ENCODE measurements at regions not wholly inside any gene's neighbourhood (a gene's known extent, or its start where the extent isn't known, plus 50 kb on each side); places are given as distances from the start of the nearest gene placed in this dataset.

DNA sequence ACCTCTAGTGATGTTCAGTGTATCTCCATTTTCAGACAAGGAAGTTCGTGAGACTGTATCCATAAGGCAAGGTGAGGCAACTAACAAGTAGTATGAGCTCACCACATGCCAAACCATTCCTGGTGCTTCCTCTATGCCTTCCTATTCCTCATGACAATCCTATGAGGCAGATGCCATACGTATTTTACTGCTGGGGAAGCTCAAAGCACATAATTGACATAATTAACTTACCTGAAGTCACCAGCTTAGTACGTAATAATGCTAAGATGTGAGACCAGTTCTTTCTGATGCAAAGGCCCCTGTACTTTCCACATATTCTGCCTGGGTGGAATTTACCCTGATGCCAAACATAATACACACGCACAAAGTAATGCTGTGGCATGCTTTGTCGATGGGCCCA lies 83.6 kb upstream of the NFIA start:
- Histone ChIP-seq H3K36me3 (ENCODE audit: control insufficient read depth in 2 of 2, insufficient read depth in 1 of 2, low read length in 2 of 2) (no peaks in the 10 kb centered on the region), H3K4me1 (ENCODE audit: control insufficient read depth, insufficient read depth, low read length) (no peaks in the 10 kb centered on the region), H3K27ac (ENCODE audit: extremely low read depth, low read depth, low read length) (no peak overlapping the region), H3K4me3 (ENCODE audit: low read depth, low read length) (no peak overlapping the region), H3K9me3 (ENCODE audit: control insufficient read depth, insufficient read depth, low read depth, low read length) (no peaks in the 10 kb centered on the region)
- ChIA-PET CTCF (interaction anchor here (0.5 kb wide), 1 partner anchor 401 kb away, joined by 4 read pairs; no protein-coding TSS in a partner anchor), POLR2A (no interaction called here)
- TF ChIP-seq ZNF394 (tag by site-specific recombination; IDR thresholded peaks at IDR 0.05; ENCODE audit: borderline replicate concordance) = no peak
- TF ChIP-seq ZNF48 (tag by site-specific recombination; IDR thresholded peaks at IDR 0.05) = no peak
- no peak for TF ChIP-seq ZNF350 (tag by site-specific recombination; IDR thresholded peaks at IDR 0.05)
- TF ChIP-seq, protein P1, sequence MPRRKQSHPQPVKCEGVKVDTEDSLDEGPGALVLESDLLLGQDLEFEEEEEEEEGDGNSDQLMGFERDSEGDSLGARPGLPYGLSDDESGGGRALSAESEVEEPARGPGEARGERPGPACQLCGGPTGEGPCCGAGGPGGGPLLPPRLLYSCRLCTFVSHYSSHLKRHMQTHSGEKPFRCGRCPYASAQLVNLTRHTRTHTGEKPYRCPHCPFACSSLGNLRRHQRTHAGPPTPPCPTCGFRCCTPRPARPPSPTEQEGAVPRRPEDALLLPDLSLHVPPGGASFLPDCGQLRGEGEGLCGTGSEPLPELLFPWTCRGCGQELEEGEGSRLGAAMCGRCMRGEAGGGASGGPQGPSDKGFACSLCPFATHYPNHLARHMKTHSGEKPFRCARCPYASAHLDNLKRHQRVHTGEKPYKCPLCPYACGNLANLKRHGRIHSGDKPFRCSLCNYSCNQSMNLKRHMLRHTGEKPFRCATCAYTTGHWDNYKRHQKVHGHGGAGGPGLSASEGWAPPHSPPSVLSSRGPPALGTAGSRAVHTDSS (tag by site-specific recombination; IDR thresholded peaks at IDR 0.05) = no peak
- no peak for TF ChIP-seq ZNF140 (tag by site-specific recombination; IDR thresholded peaks at IDR 0.05)
- no peak for TF ChIP-seq ZFP3 (tag by site-specific recombination; IDR thresholded peaks at IDR 0.05; ENCODE audit: low read depth)
- TF ChIP-seq MYNN (tag by site-specific recombination; IDR thresholded peaks at IDR 0.05; ENCODE audit: borderline replicate concordance) = no peak
- TF ChIP-seq, protein P2, sequence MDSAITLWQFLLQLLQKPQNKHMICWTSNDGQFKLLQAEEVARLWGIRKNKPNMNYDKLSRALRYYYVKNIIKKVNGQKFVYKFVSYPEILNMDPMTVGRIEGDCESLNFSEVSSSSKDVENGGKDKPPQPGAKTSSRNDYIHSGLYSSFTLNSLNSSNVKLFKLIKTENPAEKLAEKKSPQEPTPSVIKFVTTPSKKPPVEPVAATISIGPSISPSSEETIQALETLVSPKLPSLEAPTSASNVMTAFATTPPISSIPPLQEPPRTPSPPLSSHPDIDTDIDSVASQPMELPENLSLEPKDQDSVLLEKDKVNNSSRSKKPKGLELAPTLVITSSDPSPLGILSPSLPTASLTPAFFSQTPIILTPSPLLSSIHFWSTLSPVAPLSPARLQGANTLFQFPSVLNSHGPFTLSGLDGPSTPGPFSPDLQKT (IDR thresholded peaks at IDR 0.05; ENCODE audit: borderline replicate concordance, low read depth, low read length) = no peak
- no peak for TF ChIP-seq ZNF544 (tag by site-specific recombination; IDR thresholded peaks at IDR 0.05)
- TF ChIP-seq, protein P3, sequence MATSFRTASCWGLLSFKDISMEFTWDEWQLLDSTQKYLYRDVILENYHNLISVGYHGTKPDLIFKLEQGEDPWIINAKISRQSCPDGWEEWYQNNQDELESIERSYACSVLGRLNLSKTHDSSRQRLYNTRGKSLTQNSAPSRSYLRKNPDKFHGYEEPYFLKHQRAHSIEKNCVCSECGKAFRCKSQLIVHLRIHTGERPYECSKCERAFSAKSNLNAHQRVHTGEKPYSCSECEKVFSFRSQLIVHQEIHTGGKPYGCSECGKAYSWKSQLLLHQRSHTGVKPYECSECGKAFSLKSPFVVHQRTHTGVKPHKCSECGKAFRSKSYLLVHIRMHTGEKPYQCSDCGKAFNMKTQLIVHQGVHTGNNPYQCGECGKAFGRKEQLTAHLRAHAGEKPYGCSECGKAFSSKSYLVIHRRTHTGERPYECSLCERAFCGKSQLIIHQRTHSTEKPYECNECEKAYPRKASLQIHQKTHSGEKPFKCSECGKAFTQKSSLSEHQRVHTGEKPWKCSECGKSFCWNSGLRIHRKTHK (tag by site-specific recombination; IDR thresholded peaks at IDR 0.05) = no peak
- TF ChIP-seq EGR2 (tag by site-specific recombination; IDR thresholded peaks at IDR 0.05; ENCODE audit: low read depth) = no peak
- TF ChIP-seq SP3 (tag by site-specific recombination; IDR thresholded peaks at IDR 0.05) = no peak
- TF ChIP-seq, protein P4, sequence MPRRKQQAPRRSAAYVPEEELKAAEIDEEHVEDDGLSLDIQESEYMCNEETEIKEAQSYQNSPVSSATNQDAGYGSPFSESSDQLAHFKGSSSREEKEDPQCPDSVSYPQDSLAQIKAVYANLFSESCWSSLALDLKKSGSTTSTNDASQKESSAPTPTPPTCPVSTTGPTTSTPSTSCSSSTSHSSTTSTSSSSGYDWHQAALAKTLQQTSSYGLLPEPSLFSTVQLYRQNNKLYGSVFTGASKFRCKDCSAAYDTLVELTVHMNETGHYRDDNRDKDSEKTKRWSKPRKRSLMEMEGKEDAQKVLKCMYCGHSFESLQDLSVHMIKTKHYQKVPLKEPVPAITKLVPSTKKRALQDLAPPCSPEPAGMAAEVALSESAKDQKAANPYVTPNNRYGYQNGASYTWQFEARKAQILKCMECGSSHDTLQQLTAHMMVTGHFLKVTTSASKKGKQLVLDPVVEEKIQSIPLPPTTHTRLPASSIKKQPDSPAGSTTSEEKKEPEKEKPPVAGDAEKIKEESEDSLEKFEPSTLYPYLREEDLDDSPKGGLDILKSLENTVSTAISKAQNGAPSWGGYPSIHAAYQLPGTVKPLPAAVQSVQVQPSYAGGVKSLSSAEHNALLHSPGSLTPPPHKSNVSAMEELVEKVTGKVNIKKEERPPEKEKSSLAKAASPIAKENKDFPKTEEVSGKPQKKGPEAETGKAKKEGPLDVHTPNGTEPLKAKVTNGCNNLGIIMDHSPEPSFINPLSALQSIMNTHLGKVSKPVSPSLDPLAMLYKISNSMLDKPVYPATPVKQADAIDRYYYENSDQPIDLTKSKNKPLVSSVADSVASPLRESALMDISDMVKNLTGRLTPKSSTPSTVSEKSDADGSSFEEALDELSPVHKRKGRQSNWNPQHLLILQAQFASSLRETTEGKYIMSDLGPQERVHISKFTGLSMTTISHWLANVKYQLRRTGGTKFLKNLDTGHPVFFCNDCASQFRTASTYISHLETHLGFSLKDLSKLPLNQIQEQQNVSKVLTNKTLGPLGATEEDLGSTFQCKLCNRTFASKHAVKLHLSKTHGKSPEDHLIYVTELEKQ (tag by site-specific recombination; IDR thresholded peaks at IDR 0.05; ENCODE audit: borderline replicate concordance) = no peak
- TF ChIP-seq ZNF560 (tag by site-specific recombination; IDR thresholded peaks at IDR 0.05; ENCODE audit: borderline replicate concordance) = no peak
- no peak for TF ChIP-seq ZNF791 (tag by site-specific recombination; IDR thresholded peaks at IDR 0.05)

DNA sequence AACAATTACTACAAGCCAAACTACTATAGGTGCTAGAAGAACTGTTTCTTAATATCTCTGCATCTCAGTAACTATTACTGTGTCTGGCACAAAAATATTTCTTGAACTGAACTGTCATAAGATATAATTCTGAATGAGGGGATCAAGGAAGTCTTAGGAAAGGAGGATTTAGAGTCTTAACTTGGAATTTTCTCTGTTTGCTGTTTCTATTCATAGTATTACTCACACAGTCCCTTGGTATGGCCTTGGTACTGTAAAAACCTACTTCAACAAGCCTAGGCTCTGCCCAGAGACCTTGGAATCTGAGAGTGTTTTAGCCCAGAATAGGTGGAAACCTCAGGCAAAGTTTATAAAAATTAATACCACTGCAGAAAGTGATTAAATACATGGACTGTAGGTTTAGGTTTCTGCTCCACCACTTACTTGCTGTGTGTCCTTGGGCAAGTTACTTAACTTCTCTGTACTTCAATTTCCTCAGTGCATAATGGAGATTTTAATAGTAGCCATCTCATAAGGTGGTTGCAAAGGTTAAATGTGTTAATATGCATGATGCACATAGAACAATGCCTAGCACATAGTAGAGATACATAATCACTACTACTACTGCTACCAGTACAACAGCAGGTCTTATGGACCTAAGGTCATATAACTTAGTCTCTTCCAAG lies 87.4 kb upstream of the NFIA start:
- no peaks in the 10 kb centered on the region for H3K36me3 ChIP-seq (ENCODE audit: control insufficient read depth in 2 of 2, insufficient read depth in 1 of 2, low read length in 2 of 2)
- CTCF ChIA-PET = interaction anchor here (0.6 kb wide), 1 partner anchor 1024 kb away, joined by 6 read pairs; no protein-coding TSS in a partner anchor
- no peak overlapping the region for H3K27ac ChIP-seq (ENCODE audit: extremely low read depth, low read depth, low read length)
- H3K9me3 ChIP-seq (ENCODE audit: control insufficient read depth, insufficient read depth, low read depth, low read length) = no peaks in the 10 kb centered on the region
- POLR2A ChIA-PET = no interaction called here
- TF ChIP-seq, protein P5, sequence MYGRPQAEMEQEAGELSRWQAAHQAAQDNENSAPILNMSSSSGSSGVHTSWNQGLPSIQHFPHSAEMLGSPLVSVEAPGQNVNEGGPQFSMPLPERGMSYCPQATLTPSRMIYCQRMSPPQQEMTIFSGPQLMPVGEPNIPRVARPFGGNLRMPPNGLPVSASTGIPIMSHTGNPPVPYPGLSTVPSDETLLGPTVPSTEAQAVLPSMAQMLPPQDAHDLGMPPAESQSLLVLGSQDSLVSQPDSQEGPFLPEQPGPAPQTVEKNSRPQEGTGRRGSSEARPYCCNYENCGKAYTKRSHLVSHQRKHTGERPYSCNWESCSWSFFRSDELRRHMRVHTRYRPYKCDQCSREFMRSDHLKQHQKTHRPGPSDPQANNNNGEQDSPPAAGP (tag by site-specific recombination; IDR thresholded peaks at IDR 0.05) = no peak
- TF ChIP-seq ZNF221 (tag by site-specific recombination; IDR thresholded peaks at IDR 0.05; ENCODE audit: borderline replicate concordance) (no peak), ZNF768 (tag by site-specific recombination; IDR thresholded peaks at IDR 0.05) (peak; percentile 88; the same call in 1 of the 2 replicates), MZF1 (tag by site-specific recombination; IDR thresholded peaks at IDR 0.05; ENCODE audit: borderline replicate concordance) (no peak), ZNF624 (tag by site-specific recombination; IDR thresholded peaks at IDR 0.05) (no peak)
- TF ChIP-seq, protein P6, sequence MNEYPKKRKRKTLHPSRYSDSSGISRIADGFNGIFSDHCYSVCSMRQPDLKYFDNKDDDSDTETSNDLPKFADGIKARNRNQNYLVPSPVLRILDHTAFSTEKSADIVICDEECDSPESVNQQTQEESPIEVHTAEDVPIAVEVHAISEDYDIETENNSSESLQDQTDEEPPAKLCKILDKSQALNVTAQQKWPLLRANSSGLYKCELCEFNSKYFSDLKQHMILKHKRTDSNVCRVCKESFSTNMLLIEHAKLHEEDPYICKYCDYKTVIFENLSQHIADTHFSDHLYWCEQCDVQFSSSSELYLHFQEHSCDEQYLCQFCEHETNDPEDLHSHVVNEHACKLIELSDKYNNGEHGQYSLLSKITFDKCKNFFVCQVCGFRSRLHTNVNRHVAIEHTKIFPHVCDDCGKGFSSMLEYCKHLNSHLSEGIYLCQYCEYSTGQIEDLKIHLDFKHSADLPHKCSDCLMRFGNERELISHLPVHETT (tag by site-specific recombination; IDR thresholded peaks at IDR 0.05) = no peak
- H3K4me1 ChIP-seq (ENCODE audit: control insufficient read depth, insufficient read depth, low read length) = peaks cover 11% of the 10 kb centered on the region
- H3K4me3 ChIP-seq (ENCODE audit: low read depth, low read length) = no peak overlapping the region

Data from HEK293 (cell line).